ENCODE measurements at regions not wholly inside any gene's neighbourhood (a gene's known extent, or its start where the extent isn't known, plus 50 kb on each side); places are given as distances from the start of the nearest gene placed in this dataset.
"Not testable (repeated sequence)": the region's sequence is repeated elsewhere in the genome, so short reads cannot be mapped to it uniquely, and the experiment has no call there.

DNA sequence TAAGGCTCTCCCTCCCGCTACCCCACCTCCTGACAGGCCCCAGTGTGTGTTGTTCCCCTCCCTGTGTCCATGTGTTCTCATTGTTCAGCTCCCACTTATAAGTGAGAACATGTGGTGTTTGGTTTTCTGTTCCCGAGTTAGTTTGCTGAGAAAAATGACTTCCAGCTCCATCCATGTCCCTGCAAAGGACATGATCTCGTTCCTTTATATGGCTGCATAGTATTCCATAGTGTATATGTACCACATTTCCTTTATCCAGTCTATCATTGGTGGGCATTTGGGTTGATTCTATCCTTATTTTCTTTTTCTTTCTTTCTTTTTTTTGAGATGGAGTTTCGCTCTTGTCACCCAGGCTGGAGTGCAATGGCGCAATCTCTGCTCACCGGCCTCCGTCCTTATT lies 57.8 kb upstream of the RASSF3 start:
- not testable (repeated sequence) for DNase-seq (ENCODE audit: low spot score)

DNA sequence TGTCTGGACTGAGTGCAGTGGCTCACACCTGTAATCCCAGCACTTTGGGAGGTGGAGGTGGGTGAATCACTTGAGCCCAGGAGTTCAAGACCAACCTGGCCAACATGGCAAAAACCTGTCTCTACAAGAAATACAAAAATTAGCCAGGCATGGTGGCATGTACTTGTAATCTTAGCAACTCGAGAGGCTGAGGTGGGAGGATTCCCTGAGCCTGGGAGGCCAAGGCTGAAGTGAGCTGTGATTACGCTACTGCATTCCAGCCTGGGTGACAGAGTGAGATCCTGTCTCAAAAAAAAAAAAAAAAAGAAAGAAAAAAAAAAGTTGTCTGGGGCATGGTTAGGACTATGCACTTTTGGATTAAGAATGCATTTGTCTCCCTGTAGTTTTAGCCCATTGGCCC lies 56.6 kb upstream of the RASSF3 start:
- not testable (repeated sequence) for DNase-seq (ENCODE audit: low spot score)

DNA sequence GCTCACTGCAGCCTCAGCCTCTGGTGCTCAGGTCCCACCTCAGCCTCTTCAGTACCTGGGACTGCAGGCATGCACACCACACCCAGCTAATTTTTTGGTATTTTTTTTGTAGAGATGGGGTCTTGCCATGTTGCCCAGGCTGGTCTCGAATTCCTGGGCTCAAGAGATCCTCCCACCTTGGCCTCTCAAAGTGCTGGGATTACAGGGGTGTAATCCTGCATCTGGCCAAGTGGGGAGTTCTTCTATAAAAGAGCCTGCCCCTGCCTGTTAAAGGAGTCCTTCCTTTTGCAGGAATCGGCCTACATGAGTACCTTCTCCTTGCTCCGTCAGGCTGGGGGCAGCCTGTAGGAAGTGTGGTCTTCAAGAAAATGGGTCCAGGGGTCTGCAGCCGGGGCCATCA lies 54.1 kb upstream of the RASSF3 start:
- no peak for DNase-seq (ENCODE audit: low spot score)

DNA sequence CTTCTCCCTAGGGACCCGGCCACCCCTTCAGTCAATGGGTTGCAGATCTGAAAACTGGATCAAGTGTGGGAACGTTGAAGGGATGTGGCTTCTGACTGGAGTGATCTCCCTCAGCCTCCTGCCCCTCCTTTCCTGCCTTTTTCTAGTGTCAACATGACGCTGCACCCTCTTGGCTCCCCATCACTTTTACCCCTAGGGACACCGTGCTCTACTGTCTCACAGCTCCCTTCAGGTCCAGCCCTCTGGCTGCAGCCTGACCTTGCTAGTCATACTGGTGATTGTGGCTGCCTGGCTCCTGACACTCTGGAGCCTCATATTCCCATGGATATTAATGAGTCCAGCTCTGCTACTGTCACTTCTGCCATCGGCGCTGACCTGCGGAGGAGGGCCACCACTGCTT lies 51.5 kb upstream of the RASSF3 start:
- no peak for DNase-seq (ENCODE audit: low spot score)

DNA sequence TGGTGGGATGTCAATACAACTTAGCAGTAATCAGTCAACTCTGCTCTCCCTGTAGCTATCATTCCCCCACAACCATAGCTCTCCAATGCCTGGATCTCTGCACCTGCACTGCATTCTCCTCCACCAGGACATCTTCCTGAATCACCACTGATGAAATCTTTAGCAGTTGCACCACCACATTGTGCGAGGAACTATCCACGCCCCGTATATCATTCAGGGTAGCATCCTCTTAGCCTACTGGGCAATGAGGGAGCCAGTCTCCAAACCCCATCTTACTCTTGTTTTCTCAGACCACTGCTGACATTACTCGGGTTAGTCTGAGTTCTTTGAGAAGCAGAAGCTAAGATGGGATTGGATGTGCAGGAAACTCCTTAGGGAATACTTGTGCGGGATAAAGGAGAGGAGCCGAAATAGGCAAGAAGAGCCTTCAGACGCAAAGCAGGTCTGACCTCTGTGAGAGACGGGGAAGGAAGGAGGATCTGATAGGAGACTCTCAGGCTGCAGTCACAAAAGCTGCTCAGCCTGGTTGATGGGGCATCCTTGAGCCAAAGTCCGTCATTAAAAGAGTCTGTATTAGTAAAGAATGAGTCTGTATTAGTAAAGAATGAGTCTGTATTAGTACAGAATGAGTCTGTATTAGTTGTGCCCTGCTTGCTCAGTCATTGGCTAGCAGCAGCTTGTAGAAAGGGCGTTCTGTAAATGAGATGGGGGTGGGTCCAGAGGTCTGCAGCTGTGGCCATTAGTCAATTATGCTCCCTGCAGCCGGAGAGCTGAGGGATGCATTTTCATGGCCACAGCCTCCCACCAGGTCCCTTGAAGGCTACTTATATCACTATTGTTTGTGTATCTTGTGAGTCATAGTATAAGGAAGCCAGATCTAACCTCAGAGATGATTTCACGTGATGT lies 49.6 kb upstream of the RASSF3 start:
- DNase-seq (ENCODE audit: low spot score) = peak; percentile 88
